GM12878 (cell line): ENCODE measurements at regions not wholly inside any gene's neighbourhood (a gene's known extent, or its start where the extent isn't known, plus 50 kb on each side); places are given as distances from the start of the nearest gene placed in this dataset.

Experiments used
- ATAC-seq: fragments of 200-7000 bp; cut with Tn5 transposase; 3 replicates; pipeline ENCODE4 v1.9.1; 2020; ENCODE audit warnings: mild to moderate bottlenecking, moderate library complexity
- BruUV-seq: library from RNA; stranded (reverse); fragments of 400-500 nt; replicated peaks from 2 replicates; lab custom pipeline; 2021; lab: Mats Ljungman, UMichigan
- CTCF ChIA-PET: fragments of 300-600 bp; sonication (Branson Sonifier 250); formaldehyde crosslinking; extraction: SDS; loops from one replicate; lab custom pipeline; 2021; ENCODE audit warnings: inconsistent platforms; lab: Yijun Ruan, JAX
- POLR2A ChIA-PET: fragments of 350-600 bp; formaldehyde crosslinking; extraction: SDS; loops from one replicate; lab custom pipeline; 2021; ENCODE audit warnings: inconsistent platforms; lab: Charles Lee
- RAD21 ChIA-PET: fragments of 300-600 bp; sonication (Branson Sonifier 250); formaldehyde crosslinking; loops from one replicate; lab custom pipeline; 2023; ENCODE audit warnings: antibody characterized with exemption; ENCODE audit not compliant: unreplicated experiment; lab: Charles Lee
- SMC1A ChIA-PET: fragments of 300-600 bp; sonication (Branson Sonifier 250); formaldehyde crosslinking; loops from one replicate; lab custom pipeline; 2023; ENCODE audit not compliant: unreplicated experiment, uncharacterized antibody; lab: Charles Lee
- DNase-seq: peaks from one replicate; pipeline ENCODE4 v3.0.0-alpha.2; 2011; ENCODE audit warnings: low read depth, low spot score
- FAIRE-seq: peaks from 3 replicates; lab custom pipeline; 2011; peaks lifted over from hg19 to GRCh38; lab: Jason Lieb, UNC
- H2AFZ ChIP-seq: 2 replicates; pipeline ENCODE4 v1.6.0; 2011; ENCODE audit warnings: low read depth, low read length, control low read depth; ENCODE audit not compliant: control insufficient read depth
- H3K27ac ChIP-seq: 2 replicates; pipeline ENCODE4 v1.5.1; 2011; ENCODE audit warnings: control low read depth; ENCODE audit not compliant: control insufficient read depth, insufficient read depth
- H3K27me3 ChIP-seq, 2 experiments: replicated peaks in 1 of 2; 2 replicates each; pipeline versions ENCODE4 v1.6.0 to v1.6.1; 2011; ENCODE audit warnings: low read length in 1 of 2; ENCODE audit not compliant: control insufficient read depth in 2 of 2, insufficient read depth in 2 of 2
- H3K36me3 ChIP-seq, 2 experiments: 2 replicates each; pipeline ENCODE4 v1.5.1; 2011; ENCODE audit warnings: low read length in 1 of 2; ENCODE audit not compliant: control insufficient read depth in 2 of 2, insufficient read depth in 2 of 2
- H3K4me1 ChIP-seq: 2 replicates; pipeline ENCODE4 v1.6.1; 2011; ENCODE audit warnings: mild to moderate bottlenecking, low read length, moderate library complexity, mixed read lengths; ENCODE audit not compliant: control insufficient read depth, insufficient read depth
- H3K4me2 ChIP-seq: 2 replicates; pipeline ENCODE4 v1.6.0; 2011; ENCODE audit warnings: control low read depth; ENCODE audit not compliant: control insufficient read depth, insufficient read depth
- H3K4me3 ChIP-seq: fragments of 200-600 bp; sonication (generic); 2 replicates; pipeline ENCODE4 v1.5.1; 2016
- H3K79me2 ChIP-seq: 2 replicates; pipeline ENCODE4 v1.6.0; 2011; ENCODE audit warnings: low read length; ENCODE audit not compliant: control insufficient read depth, insufficient read depth
- H3K9ac ChIP-seq: 2 replicates; pipeline ENCODE4 v1.8.0; 2011; ENCODE audit warnings: low read length, control low read depth, mixed read lengths; ENCODE audit not compliant: control insufficient read depth, insufficient read depth
- H3K9me3 ChIP-seq: replicated peaks from 3 replicates; pipeline ENCODE4 v1.5.1; 2011; ENCODE audit warnings: mild to moderate bottlenecking, low read length; ENCODE audit not compliant: control insufficient read depth, insufficient read depth
- H4K20me1 ChIP-seq: 2 replicates; pipeline ENCODE4 v1.6.0; 2011; ENCODE audit not compliant: control insufficient read depth, insufficient read depth
- BHLHE40 ChIP-seq, 2 experiments: fragments of 450-650 bp in 1 of 2; IDR thresholded peaks; 2 replicates each; pipeline ENCODE4 v1.6.1; 2011 to 2017; ENCODE audit warnings: low read depth in 2 of 2, borderline replicate concordance in 1 of 2, improper control_type of control experiment in 1 of 2, low read length in 1 of 2, mild to moderate bottlenecking in 1 of 2
- IKZF2 ChIP-seq, 2 experiments: fragments of 450-650 bp; IDR thresholded peaks; 2 replicates each; pipeline ENCODE4 v1.6.1; 2017; ENCODE audit warnings: mild to moderate bottlenecking in 2 of 2, moderate library complexity in 2 of 2
- NFXL1 ChIP-seq: fragments of 450-650 bp; IDR thresholded peaks from 2 replicates; pipeline ENCODE4 v1.6.1; 2017; ENCODE audit warnings: antibody characterized with exemption, mild to moderate bottlenecking, borderline replicate concordance
- NR2F1 ChIP-seq: fragments of 450-650 bp; conservative IDR thresholded peaks from 2 replicates; pipeline ENCODE4 v1.6.1; 2017; ENCODE audit warnings: mild to moderate bottlenecking
- NRF1 ChIP-seq: conservative IDR thresholded peaks from 2 replicates; pipeline ENCODE4 v1.6.1; 2011; ENCODE audit warnings: mild to moderate bottlenecking, low read depth, low read length, improper control_type of control experiment
- RFX5 ChIP-seq: IDR thresholded peaks from 2 replicates; pipeline ENCODE4 v1.6.1; 2011; ENCODE audit warnings: low read depth, low read length, improper control_type of control experiment
- SIN3A ChIP-seq: IDR thresholded peaks from 2 replicates; pipeline ENCODE4 v1.6.1; 2012; ENCODE audit warnings: low read depth, low read length, improper control_type of control experiment
- SMARCA5 ChIP-seq: fragments of 450-650 bp; IDR thresholded peaks from 2 replicates; pipeline ENCODE4 v1.6.1; 2017; ENCODE audit warnings: mild to moderate bottlenecking
- SREBF1 ChIP-seq: IDR thresholded peaks from 2 replicates; pipeline ENCODE4 v1.6.1; 2012; ENCODE audit warnings: mild to moderate bottlenecking, low read length
- STAT1 ChIP-seq: fragments of 450-650 bp; conservative IDR thresholded peaks from 2 replicates; pipeline ENCODE4 v1.6.1; 2014; ENCODE audit warnings: antibody characterized with exemption, mild to moderate bottlenecking
- SUPT20H ChIP-seq: IDR thresholded peaks from 2 replicates; pipeline ENCODE4 v1.6.1; 2011; ENCODE audit warnings: low read depth, mild to moderate bottlenecking, low read length, moderate library complexity, borderline replicate concordance; ENCODE audit not compliant: control insufficient read depth
- SUZ12 ChIP-seq: fragments of 200-600 bp; sonication (generic); IDR thresholded peaks from one replicate; pipeline ENCODE4 v1.6.1; 2018; ENCODE audit warnings: antibody characterized with exemption, mild to moderate bottlenecking; ENCODE audit not compliant: unreplicated experiment
- TBL1XR1 ChIP-seq: IDR thresholded peaks from 2 replicates; pipeline ENCODE4 v1.6.1; 2012; ENCODE audit warnings: low read depth, low read length, improper control_type of control experiment
- TCF12 ChIP-seq: IDR thresholded peaks from 2 replicates; pipeline ENCODE4 v1.6.1; 2011; ENCODE audit warnings: low read depth, mild to moderate bottlenecking, low read length
- WRNIP1 ChIP-seq: IDR thresholded peaks from 2 replicates; pipeline ENCODE4 v1.6.1; 2011; ENCODE audit warnings: low read depth, low read length, improper control_type of control experiment, borderline replicate concordance
- YBX1 ChIP-seq: fragments of 450-650 bp; IDR thresholded peaks from 2 replicates; pipeline ENCODE4 v1.6.1; 2016; ENCODE audit warnings: antibody characterized with exemption
- WGBS: methylation state at CpG from one replicate; pipeline ENCODE4 v1.1.6; 2016; ENCODE audit warnings: low lambda C conversion rate; ENCODE audit not compliant: insufficient replicate concordance, insufficient coverage; ENCODE audit errors: missing lambda C conversion rate; 5-methylcytosine and 5-hydroxymethylcytosine counted together
- in situ Hi-C: fragments of 300-500 bp; cut with MboI; formaldehyde crosslinking; loops from 9 replicates; pipeline ENCODE4 v1.14.3; 2018; ENCODE audit warnings: mixed read lengths
- intact Hi-C: fragments of 100-400 bp; cut with micrococcal nuclease; formaldehyde crosslinking; loops from one replicate; pipeline ENCODE4 v1.14.2; 2022; ENCODE audit not compliant: unreplicated experiment
- TF ChIP-seq, protein P1 (sequence below): fragments of 450-650 bp; IDR thresholded peaks from 2 replicates; pipeline ENCODE4 v1.6.1; 2017; ENCODE audit warnings: mild to moderate bottlenecking, moderate library complexity

DNA sequence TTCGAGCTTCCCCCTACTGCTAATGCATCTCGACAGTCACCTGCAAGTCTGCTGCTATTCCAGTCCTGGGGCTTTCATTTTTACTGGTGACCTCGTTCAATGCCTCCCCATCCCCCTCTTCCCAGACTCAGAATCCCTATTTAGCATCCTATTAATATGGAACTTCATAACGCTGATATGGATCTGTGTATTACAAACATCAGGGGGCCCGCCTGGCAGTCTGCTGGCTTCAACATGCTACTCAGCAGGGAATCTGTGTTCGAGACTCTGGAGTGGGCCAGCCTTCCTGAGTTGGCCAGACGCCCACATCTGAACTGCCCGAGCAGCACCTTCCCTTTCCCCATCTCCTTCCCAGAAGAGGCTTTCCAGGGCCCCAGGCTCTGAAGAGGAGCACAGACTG is 173.9 kb upstream of the PPARGC1A start:
- no peaks in the 10 kb centered on the region for H4K20me1 ChIP-seq
- ChIA-PET POLR2A (no interaction called here), SMC1A (no interaction called here), CTCF (no interaction called here), RAD21 (no interaction called here)
- H3K9ac ChIP-seq, result no peak overlapping the region
- ATAC-seq (no peak), DNase-seq (no peak), FAIRE-seq (no peak)
- no peak overlapping the region for H3K4me2 ChIP-seq
- no peaks in the 10 kb centered on the region for H3K27me3 ChIP-seq
- no peaks in the 10 kb centered on the region for H3K4me1 ChIP-seq
- TF ChIP-seq SMARCA5 (no peak), TCF12 (no peak), SUZ12 (no peak), YBX1 (no peak), WRNIP1 (no peak), NFXL1 (no peak), NRF1 (no peak), SUPT20H (no peak), STAT1 (no peak), TBL1XR1 (no peak), IKZF2 (IDR thresholded peaks at IDR 0.05) (no peak), SREBF1 (no peak)
- no peak overlapping the region for H2AFZ ChIP-seq
- in situ Hi-C loops, result no loop called here
- no peaks in the 10 kb centered on the region for H3K79me2 ChIP-seq
- H3K4me3 ChIP-seq, result no peak overlapping the region
- intact Hi-C loops, result no loop called here
- WGBS, result 16% methylated on average over 8 of the region's 8 CpGs
- H3K9me3 ChIP-seq, result no peaks in the 10 kb centered on the region
- no TSS peak for BruUV-seq
- H3K36me3 ChIP-seq, result no peaks in the 10 kb centered on the region
- H3K27ac ChIP-seq, result no peak overlapping the region

DNA sequence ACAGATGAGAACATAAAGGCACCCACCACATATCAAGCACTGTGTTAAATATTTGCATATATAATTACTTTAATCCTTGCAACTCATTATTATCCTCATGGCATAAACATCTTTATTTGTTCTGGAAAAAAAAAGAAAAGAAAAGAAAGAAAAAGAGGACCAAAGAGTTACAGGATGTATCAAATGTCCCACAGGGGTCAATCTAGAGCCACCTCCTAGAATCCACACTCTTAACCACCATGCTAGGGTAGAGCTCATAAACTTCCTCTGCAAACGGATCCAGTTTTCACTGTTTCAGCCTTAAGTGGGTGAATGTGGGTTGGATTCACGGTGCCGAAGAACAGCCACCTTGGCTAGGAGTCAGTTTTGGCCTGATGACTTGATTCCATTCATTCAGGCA is 171.1 kb upstream of the PPARGC1A start:
- SMC1A ChIA-PET, result no interaction called here
- RAD21 ChIA-PET, result no interaction called here
- no TSS peak for BruUV-seq
- no peaks in the 10 kb centered on the region for H3K9me3 ChIP-seq
- POLR2A ChIA-PET, result no interaction called here
- no peak overlapping the region for H3K27ac ChIP-seq
- no peak for ATAC-seq
- H3K27me3 ChIP-seq, result no peaks in the 10 kb centered on the region
- CTCF ChIA-PET, result no interaction called here
- H3K9ac ChIP-seq, result no peak overlapping the region
- in situ Hi-C loops (no loop called here), intact Hi-C loops (no loop called here)
- H3K79me2 ChIP-seq, result no peaks in the 10 kb centered on the region
- FAIRE-seq, result no peak
- DNase-seq, result no peak
- no peak overlapping the region for H3K4me2 ChIP-seq
- no peak overlapping the region for H3K4me3 ChIP-seq
- no peaks in the 10 kb centered on the region for H4K20me1 ChIP-seq
- no peak overlapping the region for H2AFZ ChIP-seq
- H3K36me3 ChIP-seq, result no peaks in the 10 kb centered on the region
- H3K4me1 ChIP-seq, result no peaks in the 10 kb centered on the region
- WGBS, result 34% methylated on average over 3 of the region's 3 CpGs
- TF ChIP-seq RFX5, result no peak
- no peak for TF ChIP-seq SIN3A
- no peak for TF ChIP-seq NR2F1
- TF ChIP-seq BHLHE40 (IDR thresholded peaks at IDR 0.05; ENCODE audit: borderline replicate concordance in 1 of 2, low read depth in 2 of 2, low read length in 1 of 2), result no peak
- TF ChIP-seq, protein P1, sequence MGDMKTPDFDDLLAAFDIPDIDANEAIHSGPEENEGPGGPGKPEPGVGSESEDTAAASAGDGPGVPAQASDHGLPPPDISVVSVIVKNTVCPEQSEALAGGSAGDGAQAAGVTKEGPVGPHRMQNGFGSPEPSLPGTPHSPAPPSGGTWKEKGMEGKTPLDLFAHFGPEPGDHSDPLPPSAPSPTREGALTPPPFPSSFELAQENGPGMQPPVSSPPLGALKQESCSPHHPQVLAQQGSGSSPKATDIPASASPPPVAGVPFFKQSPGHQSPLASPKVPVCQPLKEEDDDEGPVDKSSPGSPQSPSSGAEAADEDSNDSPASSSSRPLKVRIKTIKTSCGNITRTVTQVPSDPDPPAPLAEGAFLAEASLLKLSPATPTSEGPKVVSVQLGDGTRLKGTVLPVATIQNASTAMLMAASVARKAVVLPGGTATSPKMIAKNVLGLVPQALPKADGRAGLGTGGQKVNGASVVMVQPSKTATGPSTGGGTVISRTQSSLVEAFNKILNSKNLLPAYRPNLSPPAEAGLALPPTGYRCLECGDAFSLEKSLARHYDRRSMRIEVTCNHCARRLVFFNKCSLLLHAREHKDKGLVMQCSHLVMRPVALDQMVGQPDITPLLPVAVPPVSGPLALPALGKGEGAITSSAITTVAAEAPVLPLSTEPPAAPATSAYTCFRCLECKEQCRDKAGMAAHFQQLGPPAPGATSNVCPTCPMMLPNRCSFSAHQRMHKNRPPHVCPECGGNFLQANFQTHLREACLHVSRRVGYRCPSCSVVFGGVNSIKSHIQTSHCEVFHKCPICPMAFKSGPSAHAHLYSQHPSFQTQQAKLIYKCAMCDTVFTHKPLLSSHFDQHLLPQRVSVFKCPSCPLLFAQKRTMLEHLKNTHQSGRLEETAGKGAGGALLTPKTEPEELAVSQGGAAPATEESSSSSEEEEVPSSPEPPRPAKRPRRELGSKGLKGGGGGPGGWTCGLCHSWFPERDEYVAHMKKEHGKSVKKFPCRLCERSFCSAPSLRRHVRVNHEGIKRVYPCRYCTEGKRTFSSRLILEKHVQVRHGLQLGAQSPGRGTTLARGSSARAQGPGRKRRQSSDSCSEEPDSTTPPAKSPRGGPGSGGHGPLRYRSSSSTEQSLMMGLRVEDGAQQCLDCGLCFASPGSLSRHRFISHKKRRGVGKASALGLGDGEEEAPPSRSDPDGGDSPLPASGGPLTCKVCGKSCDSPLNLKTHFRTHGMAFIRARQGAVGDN, result no peak
- no peak for TF ChIP-seq IKZF2 (IDR thresholded peaks at IDR 0.05)
